HG02623 (cell line): ENCODE measurements at regions not wholly inside any gene's neighbourhood (a gene's known extent, or its start where the extent isn't known, plus 50 kb on each side); places are given as distances from the start of the nearest gene placed in this dataset.
"Not testable (repeated sequence)": the region's sequence is repeated elsewhere in the genome, so short reads cannot be mapped to it uniquely, and the experiment has no call there.

Source experiments
- ATAC-seq: cut with Tn5 transposase; IDR thresholded peaks from one replicate; pipeline ENCODE4 v1.9.1; 2021; ENCODE audit warnings: moderate library complexity; ENCODE audit not compliant: unreplicated experiment

DNA sequence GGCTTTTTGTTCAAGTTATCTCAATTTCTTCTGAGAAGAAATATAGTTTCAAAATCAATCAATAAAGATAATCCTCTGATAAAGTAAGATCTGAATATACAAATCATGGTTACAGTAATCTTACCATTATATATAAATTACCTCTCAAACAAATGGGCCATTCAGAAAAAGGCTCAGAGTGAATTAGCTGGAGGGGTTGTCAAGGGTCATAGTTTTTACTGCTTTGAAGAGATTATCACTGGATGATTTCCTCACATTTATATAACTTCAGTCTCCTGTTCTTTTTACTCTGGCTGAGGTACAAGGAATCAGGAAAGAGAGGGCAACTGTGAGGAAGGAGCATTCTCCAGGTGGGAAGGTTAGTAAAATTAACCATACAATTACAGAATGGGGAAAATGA is 148.6 kb upstream of the ELL2 start:
- ATAC-seq: no peak

DNA sequence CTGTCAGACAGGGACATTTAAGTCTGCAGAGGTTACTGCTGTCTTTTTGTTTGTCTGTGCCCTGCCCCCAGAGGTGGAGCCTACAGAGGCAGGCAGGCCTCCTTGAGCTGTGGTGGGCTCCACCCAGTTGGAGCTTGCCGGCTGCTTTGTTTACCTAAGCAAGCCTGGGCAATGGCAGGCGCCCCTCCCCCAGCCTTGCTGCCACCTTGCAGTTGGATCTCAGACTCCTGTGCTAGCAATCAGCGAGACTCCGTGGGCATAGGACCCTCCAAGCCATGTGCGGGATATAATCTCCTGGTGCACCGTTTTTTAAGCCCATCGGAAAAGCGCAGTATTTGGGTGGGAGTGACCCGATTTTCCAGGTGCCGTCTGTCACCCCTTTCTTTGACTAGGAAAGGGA is 147.0 kb upstream of the ELL2 start:
- ATAC-seq: not testable (repeated sequence)

- not testable (repeated sequence) for ATAC-seq
Observed at GRCh38 chr5:96103829-96104228, 142.2 kb upstream of the ELL2 start.

GRCh38 chr5:96101358-96102089 is 139.9 kb upstream of the ELL2 start:
- no peak for ATAC-seq

- not testable (repeated sequence) for ATAC-seq
Observed at GRCh38 chr5:96097488-96097887, 135.8 kb upstream of the ELL2 start.

- no peak for ATAC-seq
Observed at GRCh38 chr5:96096724-96097123, 135.1 kb upstream of the ELL2 start.

- no peak for ATAC-seq
Observed at GRCh38 chr5:96094904-96095303, 133.3 kb upstream of the ELL2 start.

DNA sequence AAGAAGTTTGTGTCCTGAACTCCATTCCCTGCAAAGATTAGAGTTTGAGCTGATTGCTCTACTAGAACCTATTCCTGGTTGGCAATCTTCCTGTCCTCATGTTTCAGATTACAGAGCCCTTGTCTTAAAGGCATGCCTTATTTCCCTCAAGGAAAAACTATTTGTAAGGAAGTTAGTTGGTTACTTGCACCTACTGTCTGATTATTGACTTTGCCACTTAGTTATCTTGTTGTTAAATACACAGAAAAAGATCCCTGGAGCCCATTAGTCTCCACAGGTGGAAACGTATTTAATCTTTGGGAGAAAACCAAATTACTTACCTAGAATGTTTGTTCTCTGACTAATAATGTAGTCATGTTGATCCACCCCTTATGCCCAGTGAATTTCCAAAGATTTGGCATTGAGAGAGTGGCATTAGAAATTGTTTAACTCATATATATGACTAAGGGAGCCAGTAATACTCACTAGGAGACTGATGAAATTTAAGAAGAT is 132.3 kb upstream of the ELL2 start:
- no peak for ATAC-seq

GRCh38 chr5:96093340-96093739 is 131.7 kb upstream of the ELL2 start:
- no peak for ATAC-seq

DNA sequence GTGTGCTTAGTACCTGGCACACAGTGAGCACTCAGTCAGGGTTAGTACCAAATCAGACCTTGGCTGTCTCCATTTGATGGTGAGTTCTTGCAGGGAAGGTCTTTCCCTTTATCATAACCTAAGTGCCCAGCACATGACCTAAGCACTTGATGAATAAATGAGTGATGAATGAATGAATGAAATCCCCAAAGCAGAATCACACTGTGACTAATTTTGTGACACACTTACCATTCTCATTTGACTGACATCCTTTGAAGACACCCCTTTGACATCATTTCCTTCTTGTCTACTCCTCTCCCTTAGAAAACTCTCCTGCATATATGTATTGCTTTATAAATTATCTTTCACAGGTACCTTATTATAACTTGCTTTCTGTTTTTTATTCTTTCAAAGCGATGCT is 130.2 kb upstream of the ELL2 start:
- ATAC-seq: no peak

GRCh38 chr5:96090215-96090614 is 128.6 kb upstream of the ELL2 start:
- no peak for ATAC-seq

DNA sequence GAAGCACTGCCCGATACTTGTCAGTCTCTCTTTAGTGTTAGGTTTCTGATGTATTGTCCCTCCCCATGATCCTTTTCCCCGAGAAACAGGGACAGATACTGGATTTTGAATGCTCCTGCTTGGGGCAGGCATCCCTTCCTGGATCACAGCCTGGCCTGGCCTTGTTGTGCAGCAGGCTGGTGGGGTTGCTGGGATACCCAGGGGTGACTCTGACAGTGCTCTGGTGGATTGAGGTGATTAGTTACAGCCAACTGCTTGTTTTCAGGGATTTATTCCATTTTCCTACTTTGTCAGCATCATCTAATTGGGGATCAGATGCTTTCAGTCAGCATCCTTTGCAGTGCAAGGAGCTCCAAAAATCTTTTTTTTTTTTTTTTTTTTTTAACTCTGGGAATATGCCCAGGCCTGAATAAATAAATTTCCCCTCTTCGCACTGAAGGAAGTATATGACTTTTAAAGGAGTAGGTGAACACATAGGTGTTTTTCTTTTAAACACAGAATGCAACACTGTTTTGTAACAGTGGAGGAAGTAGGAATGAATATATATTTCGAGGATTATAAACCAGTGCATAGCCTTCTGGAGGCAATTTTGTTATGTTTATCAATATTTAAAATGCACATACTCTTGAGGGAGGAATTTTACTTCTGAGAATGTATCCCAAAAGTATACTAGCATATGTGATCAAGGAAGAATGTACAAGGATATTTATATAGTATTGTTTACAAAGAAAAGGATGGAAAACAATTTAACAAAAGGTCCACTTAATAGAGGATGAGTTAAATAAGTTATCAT is 127.3 kb upstream of the ELL2 start:
- no peak for ATAC-seq

GRCh38 chr5:96087939-96088338 is 126.3 kb upstream of the ELL2 start:
- no peak for ATAC-seq

GRCh38 chr5:96084874-96085506 is 123.3 kb upstream of the ELL2 start:
- no peak for ATAC-seq

DNA sequence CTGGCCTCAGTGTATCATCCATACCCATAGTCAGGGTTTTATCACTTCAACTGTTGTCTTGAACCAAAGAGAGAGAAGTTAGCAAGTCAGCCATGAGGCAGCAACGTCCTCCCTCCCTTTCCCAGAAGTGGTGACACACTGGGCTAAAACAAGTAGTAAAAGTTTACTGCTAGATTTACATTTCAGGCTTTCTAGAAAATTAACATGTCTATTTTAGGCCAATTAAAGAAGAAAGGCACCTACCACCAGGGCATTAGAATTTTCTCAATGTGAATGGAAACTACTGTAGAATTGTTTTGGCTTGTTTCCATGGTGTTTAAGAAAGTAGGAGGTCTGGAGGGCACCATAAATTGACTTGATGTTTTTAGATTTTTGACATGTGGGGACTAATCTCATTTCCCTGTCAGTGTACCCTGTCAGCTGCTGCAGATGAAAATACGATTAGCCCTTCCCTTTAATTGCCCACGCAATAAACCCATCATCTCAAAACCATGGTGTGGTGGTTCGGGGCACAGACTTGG is 121.8 kb upstream of the ELL2 start:
- no peak for ATAC-seq

DNA sequence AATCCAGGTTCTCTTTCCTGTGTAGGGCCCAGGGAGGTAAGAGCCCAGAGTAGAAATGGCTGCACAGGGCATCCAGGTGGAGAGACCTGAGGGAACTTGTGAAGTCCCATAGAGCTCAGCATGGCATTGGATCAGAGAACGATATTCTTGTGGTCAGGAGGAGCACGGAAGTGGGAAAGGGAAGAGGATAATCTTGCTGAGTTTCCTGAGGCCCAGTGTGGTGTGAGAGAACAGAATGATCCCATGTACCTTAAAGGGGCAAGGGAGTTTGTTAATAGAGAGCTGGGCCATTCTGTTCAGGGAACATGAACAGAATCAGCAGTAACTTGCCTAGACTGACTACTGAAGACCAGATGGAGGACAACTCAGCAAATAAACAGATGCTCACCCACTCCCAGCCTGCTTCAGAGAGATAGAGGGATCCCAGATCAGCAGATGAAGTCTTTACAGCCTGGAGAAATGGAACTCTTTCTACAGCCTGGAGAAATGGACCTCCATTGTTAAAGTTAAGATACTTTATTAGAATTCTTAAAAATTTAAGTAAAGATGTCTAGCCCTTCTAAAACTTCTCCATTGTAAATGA is 119.7 kb upstream of the ELL2 start:
- ATAC-seq: no peak

- no peak for ATAC-seq
Observed at GRCh38 chr5:96080557-96080956, 118.9 kb upstream of the ELL2 start.

- ATAC-seq: no peak
Observed at GRCh38 chr5:96079962-96080361, 118.3 kb upstream of the ELL2 start.

- ATAC-seq: no peak
Observed at GRCh38 chr5:96079075-96079474, 117.4 kb upstream of the ELL2 start.

DNA sequence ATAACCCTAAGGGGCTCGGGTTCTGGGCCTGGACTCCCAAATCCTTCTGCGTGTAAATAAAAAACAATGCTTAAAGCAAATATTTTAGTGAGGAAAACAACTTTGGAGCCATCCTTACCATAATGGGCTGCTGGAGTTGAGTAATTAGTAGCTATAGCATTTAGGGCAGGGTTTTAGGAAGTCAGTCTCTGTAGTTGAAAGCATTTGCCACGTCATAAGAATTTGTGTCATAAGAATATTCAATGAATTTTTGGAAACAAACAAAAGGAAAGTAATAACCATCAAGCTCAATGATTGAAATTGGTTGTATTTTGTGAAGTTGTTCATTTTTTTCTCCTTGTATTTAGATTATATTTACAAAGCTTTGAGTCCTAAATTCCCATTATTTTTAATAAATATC is 114.8 kb upstream of the ELL2 start:
- no peak for ATAC-seq

DNA sequence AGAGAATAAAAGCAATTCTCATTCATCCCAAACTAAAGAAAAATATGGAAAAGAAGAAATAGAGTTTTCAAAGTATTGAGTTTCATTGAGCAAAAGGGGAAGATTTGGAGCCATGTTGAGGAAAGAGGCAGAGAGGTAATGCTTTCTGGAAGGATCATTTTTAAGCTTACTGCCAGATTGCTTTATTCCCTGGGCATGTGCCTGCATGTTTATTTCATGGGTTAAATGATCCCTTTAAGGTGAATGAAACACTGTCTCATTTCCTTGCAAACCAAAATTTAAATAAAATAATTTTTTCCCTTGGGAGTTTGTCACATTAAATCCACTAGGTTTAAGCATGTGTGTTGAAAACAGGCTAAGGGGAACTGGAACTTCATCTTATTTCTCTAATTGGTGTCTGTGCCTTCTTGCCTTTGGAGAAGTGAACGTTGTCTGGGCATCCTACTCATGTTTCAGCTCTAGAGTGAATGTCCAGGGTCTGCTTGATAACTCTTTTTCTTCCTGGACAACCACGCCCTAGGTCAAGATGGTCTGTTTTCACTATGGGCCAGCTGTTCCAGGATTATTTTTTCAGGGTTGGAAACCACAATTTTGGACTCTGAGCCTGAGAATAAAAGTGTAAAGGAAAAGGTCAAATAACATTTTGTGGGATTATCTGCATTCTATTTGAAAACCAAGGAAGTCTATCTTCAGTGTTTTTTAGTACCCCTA is 114.1 kb upstream of the ELL2 start:
- no peak for ATAC-seq
